IPS DF 6.9 (cell line): ENCODE measurements at regions not wholly inside any gene's neighbourhood (a gene's known extent, or its start where the extent isn't known, plus 50 kb on each side); places are given as distances from the start of the nearest gene placed in this dataset.
A peak's percentile ranks its signal among the peaks of the same experiment; 100 is the strongest.

Source experiments
- DNase-seq: peaks from one replicate; pipeline ENCODE4 v3.0.0-alpha.2; 2013; ENCODE audit warnings: low read depth, low spot score
- H3K27ac ChIP-seq: one replicate; pipeline ENCODE4 v1.5.1; 2013; ENCODE audit warnings: low read length, control low read depth
- H3K27me3 ChIP-seq: 2 replicates; pipeline ENCODE4 v1.6.1; 2013; ENCODE audit warnings: mild to moderate bottlenecking, low read length; ENCODE audit not compliant: control insufficient read depth, insufficient read depth
- H3K36me3 ChIP-seq: 2 replicates; pipeline ENCODE4 v1.6.1; 2013; ENCODE audit warnings: low read length; ENCODE audit not compliant: control insufficient read depth, insufficient read depth
- H3K4me1 ChIP-seq: 2 replicates; pipeline ENCODE4 v1.6.1; 2013; ENCODE audit warnings: low read length; ENCODE audit not compliant: control insufficient read depth, insufficient read depth
- H3K4me3 ChIP-seq: 2 replicates; pipeline ENCODE4 v1.5.1; 2013; ENCODE audit warnings: mild to moderate bottlenecking, low read length
- H3K9me3 ChIP-seq: 2 replicates; pipeline ENCODE4 v1.6.1; 2013; ENCODE audit warnings: low read length, inconsistent platforms; ENCODE audit not compliant: control insufficient read depth, insufficient read depth
- WGBS: extraction: QIAGEN DNeasy Blood & Tissue Kit; methylation state at CpG from one replicate; pipeline ENCODE4 v1.1.7; 2013; ENCODE audit warnings: mixed read lengths, missing lambda C conversion rate; ENCODE audit not compliant: insufficient read length, insufficient coverage; 5-methylcytosine and 5-hydroxymethylcytosine counted together

- H3K27me3 ChIP-seq = no peaks in the 10 kb centered on the region; the same call in 1 of the 2 replicates
- DNase-seq = no peak
- peaks cover 2% of the 10 kb centered on the region for H3K4me1 ChIP-seq
- H3K27ac ChIP-seq = no peak overlapping the region
- WGBS = no CpG with 5 or more reads among the region's 12 CpGs
- no peaks in the 10 kb centered on the region for H3K9me3 ChIP-seq
- no peak overlapping the region for H3K4me3 ChIP-seq
- no peaks in the 10 kb centered on the region for H3K36me3 ChIP-seq
Measured at GRCh38 chr2:16508490-16508851, 157.2 kb downstream of the CYRIA start.

GRCh38 chr2:16507655-16508489 lies 157.8 kb downstream of the CYRIA start:
- WGBS = no CpG with 5 or more reads among the region's 58 CpGs
- no peaks in the 10 kb centered on the region for H3K36me3 ChIP-seq
- DNase-seq = peak; percentile 33
- H3K27me3 ChIP-seq = no peaks in the 10 kb centered on the region; the same call in 1 of the 2 replicates
- H3K4me1 ChIP-seq = peaks cover 2% of the 10 kb centered on the region
- no peaks in the 10 kb centered on the region for H3K9me3 ChIP-seq
- no peak overlapping the region for H3K27ac ChIP-seq
- peak overlapping the region; percentile 32; the same call in 1 of the 2 replicates for H3K4me3 ChIP-seq

GRCh38 chr2:16506366-16506765 lies 159.3 kb downstream of the CYRIA start:
- H3K4me1 ChIP-seq = peaks cover 2% of the 10 kb centered on the region
- H3K27me3 ChIP-seq = no peaks in the 10 kb centered on the region; the same call in 1 of the 2 replicates
- no peak overlapping the region for H3K4me3 ChIP-seq
- no peak overlapping the region for H3K27ac ChIP-seq
- no peak for DNase-seq
- no peaks in the 10 kb centered on the region for H3K9me3 ChIP-seq
- H3K36me3 ChIP-seq = no peaks in the 10 kb centered on the region
- WGBS = no CpG with 5 or more reads among the region's 2 CpGs

- H3K27ac ChIP-seq = no peak overlapping the region
- no peaks in the 10 kb centered on the region for H3K4me1 ChIP-seq
- H3K27me3 ChIP-seq = no peaks in the 10 kb centered on the region
- H3K36me3 ChIP-seq = no peaks in the 10 kb centered on the region
- H3K4me3 ChIP-seq = no peak overlapping the region
- no peaks in the 10 kb centered on the region for H3K9me3 ChIP-seq
- no peak for DNase-seq
- no CpG with 5 or more reads among the region's 4 CpGs for WGBS
Measured at GRCh38 chr2:16496426-16497388, 168.9 kb downstream of the CYRIA start.

GRCh38 chr2:16495509-16496208 lies 170.0 kb downstream of the CYRIA start:
- Histone ChIP-seq H3K4me1 (no peaks in the 10 kb centered on the region), H3K36me3 (no peaks in the 10 kb centered on the region), H3K9me3 (no peaks in the 10 kb centered on the region), H3K27ac (no peak overlapping the region), H3K4me3 (no peak overlapping the region), H3K27me3 (no peaks in the 10 kb centered on the region)
- DNase-seq = no peak
- WGBS = no CpG with 5 or more reads among the region's 3 CpGs

- no peaks in the 10 kb centered on the region for H3K36me3 ChIP-seq
- H3K4me1 ChIP-seq = no peaks in the 10 kb centered on the region
- H3K27me3 ChIP-seq = no peaks in the 10 kb centered on the region
- no peak for DNase-seq
- H3K27ac ChIP-seq = no peak overlapping the region
- H3K9me3 ChIP-seq = no peaks in the 10 kb centered on the region
- WGBS = no CpG with 5 or more reads among the region's 5 CpGs
- no peak overlapping the region for H3K4me3 ChIP-seq
Measured at GRCh38 chr2:16494836-16495508, 170.7 kb downstream of the CYRIA start.

- no peak overlapping the region for H3K27ac ChIP-seq
- DNase-seq = no peak
- no peaks in the 10 kb centered on the region for H3K36me3 ChIP-seq
- H3K27me3 ChIP-seq = no peaks in the 10 kb centered on the region
- no CpG with 5 or more reads among the region's 3 CpGs for WGBS
- H3K9me3 ChIP-seq = no peaks in the 10 kb centered on the region
- no peaks in the 10 kb centered on the region for H3K4me1 ChIP-seq
- H3K4me3 ChIP-seq = no peak overlapping the region
Measured at GRCh38 chr2:16493788-16494187, 171.8 kb downstream of the CYRIA start.

GRCh38 chr2:16487686-16488085 lies 177.9 kb downstream of the CYRIA start:
- no peaks in the 10 kb centered on the region for H3K36me3 ChIP-seq
- DNase-seq = no peak
- no peaks in the 10 kb centered on the region for H3K9me3 ChIP-seq
- H3K27ac ChIP-seq = no peak overlapping the region
- no peak overlapping the region for H3K4me3 ChIP-seq
- H3K4me1 ChIP-seq = no peaks in the 10 kb centered on the region
- H3K27me3 ChIP-seq = no peaks in the 10 kb centered on the region
- WGBS = no CpG with 5 or more reads among the region's 4 CpGs

GRCh38 chr2:16485251-16485650 lies 180.4 kb downstream of the CYRIA start:
- Histone ChIP-seq H3K27me3 (no peaks in the 10 kb centered on the region), H3K9me3 (no peaks in the 10 kb centered on the region), H3K27ac (no peak overlapping the region), H3K4me1 (no peaks in the 10 kb centered on the region), H3K36me3 (no peaks in the 10 kb centered on the region), H3K4me3 (no peak overlapping the region)
- WGBS = no CpG with 5 or more reads among the region's 2 CpGs
- no peak for DNase-seq

- 100% methylated on average over 1 of the region's 5 CpGs for WGBS
- H3K9me3 ChIP-seq = no peaks in the 10 kb centered on the region
- H3K4me1 ChIP-seq = no peaks in the 10 kb centered on the region
Measured at GRCh38 chr2:16482460-16482859, 183.2 kb downstream of the CYRIA start.

More at GRCh38 chr2:16482460-16482859, 183.2 kb downstream of the CYRIA start:
- Histone ChIP-seq H3K36me3 (no peaks in the 10 kb centered on the region), H3K27me3 (no peaks in the 10 kb centered on the region), H3K4me3 (no peak overlapping the region), H3K27ac (no peak overlapping the region)
- DNase-seq = no peak
